Common myeloid progenitor, CD34-positive (primary cell): ENCODE measurements at regions not wholly inside any gene's neighbourhood (a gene's known extent, or its start where the extent isn't known, plus 50 kb on each side); places are given as distances from the start of the nearest gene placed in this dataset.

Experiments used
- CTCF ChIA-PET: fragments of 350-600 bp; sonication (Branson Sonifier 250); formaldehyde crosslinking; loops from one replicate; lab custom pipeline; 2021; ENCODE audit warnings: antibody characterized with exemption; lab: Charles Lee
- POLR2A ChIA-PET: fragments of 350-600 bp; sonication (Branson Sonifier 250); formaldehyde crosslinking; loops from one replicate; lab custom pipeline; 2021; ENCODE audit warnings: antibody characterized with exemption; lab: Charles Lee
- DNase-seq, 3 donors: peaks; one replicate each; pipeline versions ENCODE4 v3.0.0 to v3.0.0-alpha.2; 2013
- H3K27ac ChIP-seq, 2 experiments: 1 replicate in 1 of 2; 2 replicates in 1 of 2; pipeline ENCODE4 v1.7.0; 2013; ENCODE audit warnings: inconsistent platforms in 2 of 2, low read length in 2 of 2, mild to moderate bottlenecking in 2 of 2, low read depth in 1 of 2, moderate library complexity in 1 of 2; ENCODE audit not compliant: severe bottlenecking in 2 of 2, insufficient read depth in 1 of 2, poor library complexity in 1 of 2
- H3K27me3 ChIP-seq, 5 experiments: replicated peaks in 2 of 5; 1 replicate in 3 of 5; 2 replicates in 2 of 5; pipeline versions ENCODE4 v1.6.1 to v1.7.0; 2013; ENCODE audit warnings: low read length in 4 of 5, mild to moderate bottlenecking in 2 of 5, moderate library complexity in 2 of 5, inconsistent platforms in 1 of 5; ENCODE audit not compliant: insufficient read depth in 5 of 5, control insufficient read depth in 4 of 5
- H3K36me3 ChIP-seq, 4 experiments: 1 replicate in 2 of 4; 2 replicates in 2 of 4; pipeline versions ENCODE4 v1.6.1 to v1.7.0; 2013; ENCODE audit warnings: low read length in 3 of 4, control low read depth in 1 of 4, mild to moderate bottlenecking in 1 of 4; ENCODE audit not compliant: control insufficient read depth in 4 of 4, insufficient read depth in 4 of 4
- H3K4me1 ChIP-seq, 4 experiments: 1 replicate in 3 of 4; 2 replicates in 1 of 4; pipeline versions ENCODE4 v1.6.1 to v1.7.1; 2013; ENCODE audit warnings: low read length in 3 of 4, mild to moderate bottlenecking in 3 of 4, control low read depth in 1 of 4, inconsistent platforms in 1 of 4, moderate library complexity in 1 of 4; ENCODE audit not compliant: control insufficient read depth in 4 of 4, insufficient read depth in 4 of 4; ENCODE audit errors: control extremely low read depth in 1 of 4
- H3K4me3 ChIP-seq, 7 experiments: 1 replicate in 4 of 7; 2 replicates in 3 of 7; pipeline versions ENCODE4 v1.5.1 to v1.7.0; 2013; ENCODE audit warnings: mild to moderate bottlenecking in 7 of 7, low read length in 6 of 7, moderate library complexity in 6 of 7, inconsistent platforms in 2 of 7, low read depth in 2 of 7, control low read depth in 1 of 7; ENCODE audit not compliant: insufficient read depth in 4 of 7, control insufficient read depth in 1 of 7; ENCODE audit errors: extremely low read depth in 1 of 7
- H3K9me3 ChIP-seq, 5 experiments: 1 replicate in 4 of 5; 2 replicates in 1 of 5; pipeline versions ENCODE4 v1.6.1 to v1.7.1; 2013; ENCODE audit warnings: low read length in 4 of 5, mild to moderate bottlenecking in 2 of 5, inconsistent platforms in 1 of 5, low read depth in 1 of 5, moderate library complexity in 1 of 5; ENCODE audit not compliant: control insufficient read depth in 4 of 5, insufficient read depth in 2 of 5; ENCODE audit errors: control extremely low read depth in 1 of 5
- WGBS: methylation state at CpG from one replicate; pipeline ENCODE4 v1.1.5; 2013; ENCODE audit not compliant: insufficient coverage; 5-methylcytosine and 5-hydroxymethylcytosine counted together

DNA sequence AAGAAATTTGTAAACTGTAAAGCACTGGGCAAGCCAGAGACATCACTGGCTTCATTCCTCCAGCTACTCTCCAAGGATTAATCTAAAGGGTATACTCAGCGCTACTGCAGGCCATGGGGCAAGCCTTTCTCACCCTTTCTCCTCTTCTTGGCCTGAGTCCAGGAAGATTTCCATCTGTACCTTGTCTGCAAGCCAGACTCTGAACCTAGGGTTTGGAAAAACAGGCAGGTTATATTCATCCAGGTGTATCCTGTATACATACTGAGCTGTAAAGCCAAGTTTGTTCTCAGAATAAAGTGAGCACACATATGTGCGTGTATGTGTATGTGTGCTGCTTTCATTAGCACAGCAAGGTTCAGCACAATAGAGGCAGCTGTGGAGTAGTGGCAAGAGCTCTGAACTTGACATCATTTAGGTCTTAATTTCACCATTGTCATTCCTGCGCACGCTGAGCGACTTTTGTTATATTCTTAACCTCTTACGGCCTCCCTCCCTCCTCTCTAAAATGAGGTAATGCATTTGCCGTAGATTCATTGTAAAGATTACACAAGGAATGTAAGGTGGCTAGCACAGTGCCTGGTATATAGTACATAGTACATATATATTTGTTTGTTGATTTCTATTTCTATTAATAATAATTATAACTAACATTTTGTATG is 128.1 kb upstream of the JUN start:
- ChIA-PET CTCF (interaction anchor here (0.7 to 3.4 kb wide), 6 partner anchors 9 to 36 kb away, joined by 3 to 8 read pairs (median 4); no protein-coding TSS in a partner anchor), POLR2A (no interaction called here)
- H3K27ac ChIP-seq, result no peak overlapping the region
- 100% methylated on average over 2 of the region's 7 CpGs for WGBS
- H3K27me3 ChIP-seq, result no peaks in the 10 kb centered on the region
- H3K9me3 ChIP-seq, result peaks cover 0 to 6% (median 2%) of the 10 kb centered on the region in 5 experiments
- H3K4me3 ChIP-seq, result no peak overlapping the region
- no peaks in the 10 kb centered on the region for H3K4me1 ChIP-seq
- H3K36me3 ChIP-seq, result no peaks in the 10 kb centered on the region
- DNase-seq, result no peak

DNA sequence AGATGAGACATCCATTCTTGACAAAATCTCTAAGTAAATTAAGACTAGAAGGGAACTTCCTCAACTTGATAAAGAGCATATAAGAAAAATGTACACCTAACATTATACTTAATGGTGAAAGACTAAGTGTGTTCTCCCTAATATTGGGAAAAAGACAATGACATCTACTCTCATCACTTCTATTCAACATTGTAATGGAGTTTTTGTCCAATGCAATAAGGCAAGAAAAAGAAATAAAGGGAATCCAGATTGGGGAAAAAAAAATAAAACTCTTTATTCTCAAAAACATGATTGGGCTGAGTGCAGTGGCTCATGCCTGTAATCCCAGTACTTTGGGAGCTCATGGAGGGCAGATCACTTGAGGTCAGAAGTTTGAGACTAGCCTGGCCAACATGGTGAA is 131.1 kb upstream of the JUN start:
- Histone ChIP-seq H3K27me3 (no peaks in the 10 kb centered on the region), H3K4me3 (no peak overlapping the region), H3K36me3 (no peaks in the 10 kb centered on the region), H3K9me3 (peaks cover 0 to 6% (median 2%) of the 10 kb centered on the region in 5 experiments), H3K4me1 (peaks cover 0 to 2% (median 0%) of the 10 kb centered on the region in 4 experiments), H3K27ac (no peak overlapping the region)
- DNase-seq, result no peak
- POLR2A ChIA-PET, result no interaction called here
- CTCF ChIA-PET, result no interaction called here

DNA sequence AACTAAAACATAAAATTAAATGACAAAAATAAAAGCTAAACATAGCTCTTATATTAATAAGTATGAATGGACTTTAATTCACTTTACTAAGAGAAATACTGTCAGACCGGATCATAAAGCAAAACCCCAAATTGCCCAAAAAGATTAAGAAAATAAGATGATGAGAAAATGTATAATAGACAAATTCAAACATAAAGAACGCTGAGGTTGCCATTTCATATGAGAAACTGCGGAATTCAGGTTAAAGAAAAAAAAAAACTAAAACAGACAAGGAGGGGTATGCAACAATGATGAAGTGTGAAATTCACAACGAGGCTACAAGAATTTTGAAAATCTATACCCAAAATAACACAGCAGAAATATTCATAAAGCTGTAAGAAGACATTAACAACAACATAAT is 133.6 kb upstream of the JUN start:
- CTCF ChIA-PET, result no interaction called here
- POLR2A ChIA-PET, result no interaction called here
- no CpG with 5 or more reads among the region's 4 CpGs for WGBS
- Histone ChIP-seq H3K4me3 (no peak overlapping the region), H3K36me3 (no peaks in the 10 kb centered on the region), H3K4me1 (peaks cover 3 to 7% (median 5%) of the 10 kb centered on the region in 4 experiments), H3K27me3 (no peaks in the 10 kb centered on the region), H3K9me3 (peaks cover 0 to 6% (median 2%) of the 10 kb centered on the region in 5 experiments), H3K27ac (no peak overlapping the region)
- no peak for DNase-seq

GRCh38 chr1:58919226-58919958 is 135.5 kb upstream of the JUN start:
- no peak overlapping the region for H3K4me3 ChIP-seq
- 97% methylated on average over 9 of the region's 9 CpGs for WGBS
- peaks cover 4 to 10% (median 8%) of the 10 kb centered on the region in 4 experiments for H3K4me1 ChIP-seq
- H3K36me3 ChIP-seq, result no peaks in the 10 kb centered on the region
- DNase-seq, result no peak
- H3K9me3 ChIP-seq, result peaks cover 0 to 6% (median 2%) of the 10 kb centered on the region in 5 experiments
- POLR2A ChIA-PET, result no interaction called here
- H3K27me3 ChIP-seq, result peaks cover 0 to 3% (median 0%) of the 10 kb centered on the region in 5 experiments
- no peak overlapping the region for H3K27ac ChIP-seq
- CTCF ChIA-PET, result interaction anchor here (1.1 to 1.4 kb wide), 6 partner anchors 9 to 29 kb away, joined by 3 to 6 read pairs (median 3); no protein-coding TSS in a partner anchor

- POLR2A ChIA-PET, result no interaction called here
- H3K27ac ChIP-seq, result no peak overlapping the region
- peaks cover 0 to 3% (median 0%) of the 10 kb centered on the region in 5 experiments for H3K27me3 ChIP-seq
- WGBS, result 90% methylated on average over 2 of the region's 4 CpGs
- peak in 2 of 3 donors; percentile 57 to 61 for DNase-seq
- H3K36me3 ChIP-seq, result no peaks in the 10 kb centered on the region
- H3K9me3 ChIP-seq, result peaks cover 0 to 5% (median 1%) of the 10 kb centered on the region in 5 experiments
- H3K4me3 ChIP-seq, result no peak overlapping the region
- peaks cover 4 to 10% (median 8%) of the 10 kb centered on the region in 4 experiments for H3K4me1 ChIP-seq
- CTCF ChIA-PET, result interaction anchor here (1.1 to 1.7 kb wide), 5 partner anchors 9 to 30 kb away, joined by 3 to 6 read pairs (median 3); no protein-coding TSS in a partner anchor
Measured at GRCh38 chr1:58919959-58920321, 136.1 kb upstream of the JUN start.

- Histone ChIP-seq H3K36me3 (no peaks in the 10 kb centered on the region), H3K4me3 (no peak overlapping the region), H3K27ac (no peak overlapping the region), H3K4me1 (peaks cover 4 to 10% (median 8%) of the 10 kb centered on the region in 4 experiments), H3K27me3 (peaks cover 0 to 3% (median 0%) of the 10 kb centered on the region in 5 experiments), H3K9me3 (no peaks in the 10 kb centered on the region)
- ChIA-PET POLR2A (interaction anchor here (0.5 kb wide), 1 partner anchor 12 kb away, joined by 3 read pairs; no protein-coding TSS in a partner anchor), CTCF (interaction anchor here (1.4 to 1.7 kb wide), 2 partner anchors 11 to 24 kb away, joined by 4 to 6 read pairs; no protein-coding TSS in a partner anchor)
- no peak for DNase-seq
- 100% methylated on average over 3 of the region's 3 CpGs for WGBS
Measured at GRCh38 chr1:58921342-58921741, 137.5 kb upstream of the JUN start.
